PC-9 (cell line): ENCODE measurements at regions not wholly inside any gene's neighbourhood (a gene's known extent, or its start where the extent isn't known, plus 50 kb on each side); places are given as distances from the start of the nearest gene placed in this dataset.

Experiments
- BruUV-seq: library from RNA; stranded (reverse); fragments of 400-500 nt; replicated peaks from 2 replicates; lab custom pipeline; 2021; lab: Mats Ljungman, UMichigan
- CTCF ChIA-PET: fragments of 300-600 bp; sonication (Branson Sonifier 250); formaldehyde crosslinking; loops from one replicate; lab custom pipeline; 2022; ENCODE audit warnings: antibody characterized with exemption; lab: Charles Lee
- POLR2A ChIA-PET: fragments of 300-600 bp; sonication (Branson Sonifier 250); formaldehyde crosslinking; loops from one replicate; lab custom pipeline; 2022; ENCODE audit warnings: antibody characterized with exemption; ENCODE audit not compliant: unreplicated experiment; lab: Charles Lee
- DNase-seq, 2 experiments: peaks; one replicate each; pipeline versions ENCODE4 v3.0.0 to v3.0.0-alpha.2; 2015 to 2022; ENCODE audit warnings: mixed read lengths in 1 of 2
- H2AFZ ChIP-seq: fragments of 200-600 bp; sonication (generic); 2 replicates; pipeline ENCODE4 v1.8.1; 2017; ENCODE audit warnings: antibody characterized with exemption
- H3F3A ChIP-seq: fragments of 200-600 bp; sonication (generic); 2 replicates; pipeline ENCODE4 v1.8.1; 2017; ENCODE audit warnings: antibody characterized with exemption, mild to moderate bottlenecking, low read depth; ENCODE audit not compliant: insufficient read depth
- H3K27ac ChIP-seq: fragments of 200-600 bp; sonication (generic); 2 replicates; pipeline ENCODE4 v1.6.1; 2016; ENCODE audit warnings: mixed run types
- H3K27me3 ChIP-seq: fragments of 200-600 bp; sonication (generic); 2 replicates; pipeline ENCODE4 v1.6.1; 2016; ENCODE audit warnings: low read depth, mixed run types; ENCODE audit not compliant: insufficient read depth
- H3K36me3 ChIP-seq: fragments of 200-600 bp; sonication (generic); 2 replicates; pipeline ENCODE4 v1.6.1; 2016; ENCODE audit warnings: low read depth, mixed run types
- H3K4me1 ChIP-seq: fragments of 200-600 bp; sonication (generic); replicated peaks from 2 replicates; pipeline ENCODE4 v1.6.1; 2016; ENCODE audit warnings: mixed run types; ENCODE audit not compliant: insufficient read depth
- H3K4me2 ChIP-seq: fragments of 200-600 bp; sonication (generic); 2 replicates; pipeline ENCODE4 v1.6.1; 2017; ENCODE audit warnings: mixed run types
- H3K4me3 ChIP-seq: fragments of 200-600 bp; sonication (generic); 2 replicates; pipeline ENCODE4 v1.6.1; 2016; ENCODE audit warnings: mixed run types
- H3K79me2 ChIP-seq: fragments of 200-600 bp; sonication (generic); 2 replicates; pipeline ENCODE4 v1.6.1; 2017; ENCODE audit warnings: low read depth, mixed run types
- H3K9me2 ChIP-seq: fragments of 200-600 bp; sonication (generic); 2 replicates; pipeline ENCODE4 v1.8.1; 2017; ENCODE audit warnings: mild to moderate bottlenecking; ENCODE audit not compliant: insufficient read depth
- H3K9me3 ChIP-seq: fragments of 200-600 bp; sonication (generic); 2 replicates; pipeline ENCODE4 v1.8.1; 2016; ENCODE audit warnings: low read depth; ENCODE audit not compliant: insufficient read depth
- H4K20me1 ChIP-seq: fragments of 200-600 bp; sonication (generic); 2 replicates; pipeline ENCODE4 v1.8.1; 2017; ENCODE audit not compliant: insufficient read depth
- EZH2 ChIP-seq: fragments of 200-600 bp; sonication (generic); IDR thresholded peaks from 2 replicates; pipeline ENCODE4 v1.8.0; 2017; ENCODE audit warnings: antibody characterized with exemption, low read depth
- intact Hi-C: fragments of 100-400 bp; cut with micrococcal nuclease; formaldehyde crosslinking; loops from one replicate; pipeline ENCODE4 v1.10.0; 2022; ENCODE audit not compliant: unreplicated experiment
- TF ChIP-seq, protein P1 (sequence below): fragments of 200-600 bp; sonication (generic); conservative IDR thresholded peaks from 2 replicates; pipeline ENCODE4 v1.6.1; 2017; ENCODE audit warnings: mixed run types, antibody characterized with exemption, mild to moderate bottlenecking, moderate library complexity

GRCh38 chr18:72122103-72122502, 422.0 kb downstream of the CBLN2 start:
- CTCF ChIA-PET: no interaction called here
- no peak overlapping the region for H3K4me2 ChIP-seq
- no peak for TF ChIP-seq EZH2
- TF ChIP-seq, protein P1, sequence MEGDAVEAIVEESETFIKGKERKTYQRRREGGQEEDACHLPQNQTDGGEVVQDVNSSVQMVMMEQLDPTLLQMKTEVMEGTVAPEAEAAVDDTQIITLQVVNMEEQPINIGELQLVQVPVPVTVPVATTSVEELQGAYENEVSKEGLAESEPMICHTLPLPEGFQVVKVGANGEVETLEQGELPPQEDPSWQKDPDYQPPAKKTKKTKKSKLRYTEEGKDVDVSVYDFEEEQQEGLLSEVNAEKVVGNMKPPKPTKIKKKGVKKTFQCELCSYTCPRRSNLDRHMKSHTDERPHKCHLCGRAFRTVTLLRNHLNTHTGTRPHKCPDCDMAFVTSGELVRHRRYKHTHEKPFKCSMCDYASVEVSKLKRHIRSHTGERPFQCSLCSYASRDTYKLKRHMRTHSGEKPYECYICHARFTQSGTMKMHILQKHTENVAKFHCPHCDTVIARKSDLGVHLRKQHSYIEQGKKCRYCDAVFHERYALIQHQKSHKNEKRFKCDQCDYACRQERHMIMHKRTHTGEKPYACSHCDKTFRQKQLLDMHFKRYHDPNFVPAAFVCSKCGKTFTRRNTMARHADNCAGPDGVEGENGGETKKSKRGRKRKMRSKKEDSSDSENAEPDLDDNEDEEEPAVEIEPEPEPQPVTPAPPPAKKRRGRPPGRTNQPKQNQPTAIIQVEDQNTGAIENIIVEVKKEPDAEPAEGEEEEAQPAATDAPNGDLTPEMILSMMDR: no peak
- no peak overlapping the region for H3K27ac ChIP-seq
- POLR2A ChIA-PET: interaction anchor here (0.6 kb wide), 2 partner anchors 11 to 14 kb away, joined by 3 to 11 read pairs; no protein-coding TSS in a partner anchor
- no peaks in the 10 kb centered on the region for H3K27me3 ChIP-seq
- H3K4me1 ChIP-seq: no peaks in the 10 kb centered on the region
- BruUV-seq: no TSS peak
- no peaks in the 10 kb centered on the region for H3K9me2 ChIP-seq
- intact Hi-C loops: no loop called here
- DNase-seq: no peak
- no peaks in the 10 kb centered on the region for H3K36me3 ChIP-seq
- no peak overlapping the region for H2AFZ ChIP-seq
- H3K4me3 ChIP-seq: no peak overlapping the region
- H3F3A ChIP-seq: no peaks in the 10 kb centered on the region
- no peaks in the 10 kb centered on the region; the same call in 1 of the 2 replicates for H4K20me1 ChIP-seq
- no peaks in the 10 kb centered on the region for H3K9me3 ChIP-seq
- no peaks in the 10 kb centered on the region for H3K79me2 ChIP-seq

DNA sequence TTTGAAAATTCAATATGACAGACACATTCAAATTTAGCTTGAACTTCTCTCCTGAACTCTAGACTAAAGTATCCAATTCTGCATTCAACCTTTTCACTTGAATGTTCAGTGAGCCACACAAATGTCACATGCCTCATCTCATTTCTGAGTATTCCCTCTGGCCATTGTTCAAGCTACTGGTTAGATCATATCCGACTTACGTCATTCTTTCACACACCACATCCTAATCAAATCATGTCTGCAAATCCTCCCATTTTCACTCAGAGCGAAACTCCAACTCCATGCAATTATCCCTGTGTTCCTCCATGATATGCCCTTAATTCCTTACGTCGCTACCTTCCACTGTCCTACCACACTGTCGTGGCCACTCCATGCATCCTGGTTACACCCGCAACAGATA, 425.1 kb downstream of the CBLN2 start:
- Histone ChIP-seq H3K27me3 (no peaks in the 10 kb centered on the region), H3K4me2 (no peak overlapping the region), H4K20me1 (no peaks in the 10 kb centered on the region; the same call in 1 of the 2 replicates), H3K36me3 (no peaks in the 10 kb centered on the region), H3K79me2 (no peaks in the 10 kb centered on the region), H3K9me2 (no peaks in the 10 kb centered on the region), H3F3A (no peaks in the 10 kb centered on the region), H3K9me3 (no peaks in the 10 kb centered on the region), H3K27ac (no peak overlapping the region), H2AFZ (no peak overlapping the region), H3K4me3 (no peak overlapping the region), H3K4me1 (no peaks in the 10 kb centered on the region)
- DNase-seq: no peak
- intact Hi-C loops: no loop called here
- CTCF ChIA-PET: no interaction called here
- TF ChIP-seq EZH2: no peak
- TF ChIP-seq, protein P1: no peak
- BruUV-seq: no TSS peak
- POLR2A ChIA-PET: interaction anchor here (0.7 kb wide), 1 partner anchor 11 kb away, joined by 8 read pairs; no protein-coding TSS in a partner anchor

DNA sequence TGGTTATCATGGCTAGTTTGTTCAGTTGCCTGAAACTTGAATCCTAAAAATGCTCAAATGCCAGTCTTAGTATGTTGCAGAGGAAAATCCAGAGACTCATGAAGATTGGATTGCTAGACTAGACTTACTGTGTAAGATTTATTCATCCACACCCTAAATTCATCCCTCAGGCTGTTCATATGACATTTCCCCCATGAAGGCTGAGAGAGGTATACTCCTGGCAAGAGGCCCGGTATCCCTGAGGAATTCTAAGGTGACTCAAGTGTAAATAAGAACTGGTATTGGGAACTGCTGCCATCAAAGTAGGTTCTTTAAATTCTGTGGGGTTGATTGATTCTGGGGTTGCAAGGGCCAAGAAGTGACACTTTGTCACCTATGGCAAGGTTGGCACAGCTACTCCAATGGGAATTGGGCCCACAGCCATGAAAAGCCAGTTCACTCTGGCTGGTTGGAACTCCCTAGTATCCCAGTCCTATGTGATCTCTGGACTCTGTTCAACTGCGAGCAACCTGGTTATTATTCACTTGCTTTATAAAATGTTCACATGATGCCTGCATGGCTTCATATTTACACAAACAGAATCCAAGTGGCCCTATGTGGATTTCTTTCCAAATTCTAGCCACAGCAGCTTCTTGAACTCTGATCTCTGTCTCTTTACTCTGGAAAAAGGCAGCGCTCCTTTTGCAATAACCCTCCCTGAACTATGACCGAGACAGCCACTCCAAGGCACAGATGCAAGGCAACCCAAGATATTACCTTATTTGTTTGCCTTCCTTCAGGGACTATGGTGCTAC, 429.1 kb downstream of the CBLN2 start:
- POLR2A ChIA-PET: no interaction called here
- H3K27ac ChIP-seq: no peak overlapping the region
- H3K27me3 ChIP-seq: no peaks in the 10 kb centered on the region
- H3K79me2 ChIP-seq: no peaks in the 10 kb centered on the region
- no peaks in the 10 kb centered on the region for H3F3A ChIP-seq
- intact Hi-C loops: no loop called here
- no peaks in the 10 kb centered on the region for H3K9me2 ChIP-seq
- H3K4me2 ChIP-seq: no peak overlapping the region
- peaks cover 4% of the 10 kb centered on the region; the same call in 1 of the 2 replicates for H3K9me3 ChIP-seq
- no peaks in the 10 kb centered on the region for H3K36me3 ChIP-seq
- H2AFZ ChIP-seq: no peak overlapping the region
- TF ChIP-seq, protein P1: no peak
- no peak for TF ChIP-seq EZH2
- no peak overlapping the region for H3K4me3 ChIP-seq
- no peak for DNase-seq
- BruUV-seq: no TSS peak
- CTCF ChIA-PET: no interaction called here
- no peaks in the 10 kb centered on the region for H4K20me1 ChIP-seq
- no peaks in the 10 kb centered on the region for H3K4me1 ChIP-seq
